Mesenchymal stem cell (in vitro differentiated cells and primary cell): ENCODE measurements at regions not wholly inside any gene's neighbourhood (a gene's known extent, or its start where the extent isn't known, plus 50 kb on each side); places are given as distances from the start of the nearest gene placed in this dataset.
"Not testable (repeated sequence)": the region's sequence is repeated elsewhere in the genome, so short reads cannot be mapped to it uniquely, and the experiment has no call there.

Experiments
- DNase-seq: peaks from one replicate; pipeline ENCODE4 v3.0.0-alpha.2; 2013
- H2AFZ ChIP-seq: one replicate; pipeline ENCODE4 v1.6.1; 2013; ENCODE audit warnings: low read depth, mild to moderate bottlenecking, control low read depth, inconsistent platforms, low read length, moderate library complexity
- H2AK5ac ChIP-seq: 2 replicates; pipeline ENCODE4 v1.6.1; 2013; ENCODE audit warnings: low read length, moderate library complexity, mild to moderate bottlenecking, inconsistent platforms; ENCODE audit not compliant: severe bottlenecking
- H2BK120ac ChIP-seq: one replicate; pipeline ENCODE4 v1.6.1; 2013; ENCODE audit warnings: low read depth, mild to moderate bottlenecking, inconsistent platforms, low read length, moderate library complexity
- H2BK12ac ChIP-seq, 2 experiments: one replicate each; pipeline ENCODE4 v1.6.1; 2013; ENCODE audit warnings: inconsistent platforms in 2 of 2, low read length in 2 of 2, mild to moderate bottlenecking in 2 of 2, moderate library complexity in 2 of 2, control low read depth in 1 of 2
- H2BK15ac ChIP-seq: one replicate; pipeline ENCODE4 v1.6.1; 2013; ENCODE audit warnings: mild to moderate bottlenecking, low read depth, inconsistent platforms; ENCODE audit not compliant: poor library complexity, severe bottlenecking
- H2BK5ac ChIP-seq: 2 replicates; pipeline ENCODE4 v1.6.1; 2013; ENCODE audit warnings: low read depth, mild to moderate bottlenecking, low read length, control low read depth, inconsistent platforms; ENCODE audit not compliant: poor library complexity, severe bottlenecking
- H3K14ac ChIP-seq, 2 experiments: one replicate each; pipeline ENCODE4 v1.6.1; 2013; ENCODE audit warnings: inconsistent platforms in 2 of 2, low read length in 2 of 2, control low read depth in 1 of 2, mild to moderate bottlenecking in 1 of 2, moderate library complexity in 1 of 2
- H3K18ac ChIP-seq, 2 experiments: one replicate each; pipeline ENCODE4 v1.6.1; 2013; ENCODE audit warnings: inconsistent platforms in 2 of 2, low read length in 2 of 2, control low read depth in 1 of 2, low read depth in 1 of 2, mild to moderate bottlenecking in 1 of 2
- H3K23ac ChIP-seq, 2 experiments: one replicate each; pipeline ENCODE4 v1.6.1; 2013; ENCODE audit warnings: inconsistent platforms in 2 of 2, low read length in 2 of 2, mild to moderate bottlenecking in 2 of 2, moderate library complexity in 2 of 2, control low read depth in 1 of 2
- H3K27ac ChIP-seq: 2 replicates; pipeline ENCODE4 v1.5.1; 2013; ENCODE audit warnings: mild to moderate bottlenecking, moderate library complexity, low read length, control low read depth, inconsistent platforms; ENCODE audit not compliant: poor library complexity, severe bottlenecking
- H3K27me3 ChIP-seq, 2 experiments: 2 replicates each; pipeline versions ENCODE4 v1.6.1 to v1.7.0; 2013; ENCODE audit warnings: low read length in 2 of 2, mild to moderate bottlenecking in 2 of 2, moderate library complexity in 2 of 2, control low read depth in 1 of 2, inconsistent platforms in 1 of 2; ENCODE audit not compliant: control insufficient read depth in 1 of 2, insufficient read depth in 1 of 2
- H3K36me3 ChIP-seq, 2 experiments: 2 replicates each; pipeline versions ENCODE4 v1.6.1 to v1.7.0; 2013; ENCODE audit warnings: low read length in 2 of 2, control low read depth in 1 of 2, inconsistent platforms in 1 of 2, low read depth in 1 of 2, mild to moderate bottlenecking in 1 of 2; ENCODE audit not compliant: insufficient read depth in 2 of 2, control insufficient read depth in 1 of 2
- H3K4ac ChIP-seq, 2 experiments: one replicate each; pipeline ENCODE4 v1.6.1; 2013; ENCODE audit warnings: inconsistent platforms in 2 of 2, low read length in 2 of 2, mild to moderate bottlenecking in 2 of 2, moderate library complexity in 2 of 2, control low read depth in 1 of 2, low read depth in 1 of 2
- H3K4me1 ChIP-seq: 2 replicates; pipeline ENCODE4 v1.6.1; 2013; ENCODE audit warnings: low read depth, low read length, control low read depth; ENCODE audit not compliant: control insufficient read depth, insufficient read depth
- H3K4me2 ChIP-seq: 2 replicates; pipeline ENCODE4 v1.6.1; 2013; ENCODE audit warnings: low read length, mild to moderate bottlenecking, inconsistent platforms; ENCODE audit not compliant: poor library complexity, severe bottlenecking
- H3K4me3 ChIP-seq, 2 experiments: 2 replicates each; pipeline versions ENCODE4 v1.5.1 to v1.7.0; 2013; ENCODE audit warnings: low read length in 2 of 2, mild to moderate bottlenecking in 2 of 2, control low read depth in 1 of 2, low read depth in 1 of 2; ENCODE audit not compliant: insufficient read depth in 1 of 2
- H3K79me1 ChIP-seq: replicated peaks from 2 replicates; pipeline ENCODE4 v1.6.1; 2013; ENCODE audit warnings: mild to moderate bottlenecking, control low read depth, low read length, inconsistent platforms; ENCODE audit not compliant: poor library complexity, severe bottlenecking
- H3K9ac ChIP-seq: 2 replicates; pipeline ENCODE4 v1.7.0; 2013; ENCODE audit warnings: mild to moderate bottlenecking, low read length, moderate library complexity
- H3K9me3 ChIP-seq: 2 replicates; pipeline ENCODE4 v1.7.0; 2013; ENCODE audit warnings: mild to moderate bottlenecking, low read length; ENCODE audit not compliant: control insufficient read depth
- H4K8ac ChIP-seq: one replicate; pipeline ENCODE4 v1.6.1; 2013; ENCODE audit warnings: inconsistent platforms, mild to moderate bottlenecking, low read length, moderate library complexity
- H4K91ac ChIP-seq: one replicate; pipeline ENCODE4 v1.6.1; 2013; ENCODE audit warnings: mild to moderate bottlenecking, low read length, inconsistent platforms
- WGBS: methylation state at CpG from one replicate; pipeline ENCODE4 v1.1.7; 2013; ENCODE audit warnings: mixed read lengths; 5-methylcytosine and 5-hydroxymethylcytosine counted together

- no peaks in the 10 kb centered on the region for H3K9me3 ChIP-seq
- H3K9ac ChIP-seq: no peak overlapping the region
- H3K4ac ChIP-seq: no peak overlapping the region
- H3K14ac ChIP-seq: no peak overlapping the region
- no peak overlapping the region for H2BK12ac ChIP-seq
- H3K18ac ChIP-seq: no peak overlapping the region
- H3K4me2 ChIP-seq: no peak overlapping the region
- no peaks in the 10 kb centered on the region for H3K79me1 ChIP-seq
- no peak for DNase-seq
- H3K36me3 ChIP-seq: no peaks in the 10 kb centered on the region
- H2BK5ac ChIP-seq: no peak overlapping the region
- no peaks in the 10 kb centered on the region for H3K27me3 ChIP-seq
- no peak overlapping the region for H2BK15ac ChIP-seq
- no peak overlapping the region for H2AK5ac ChIP-seq
- no peak overlapping the region for H3K4me3 ChIP-seq
- no peak overlapping the region for H3K27ac ChIP-seq
- H2BK120ac ChIP-seq: no peak overlapping the region
- H2AFZ ChIP-seq: no peak overlapping the region
- H4K8ac ChIP-seq: no peak overlapping the region
- H3K23ac ChIP-seq: no peak overlapping the region
- 73% methylated on average over 7 of the region's 7 CpGs for WGBS
- H4K91ac ChIP-seq: no peak overlapping the region
- H3K4me1 ChIP-seq: no peaks in the 10 kb centered on the region
Measured at GRCh38 chr10:37010741-37011140, 114.7 kb upstream of the ANKRD30A start.

DNA sequence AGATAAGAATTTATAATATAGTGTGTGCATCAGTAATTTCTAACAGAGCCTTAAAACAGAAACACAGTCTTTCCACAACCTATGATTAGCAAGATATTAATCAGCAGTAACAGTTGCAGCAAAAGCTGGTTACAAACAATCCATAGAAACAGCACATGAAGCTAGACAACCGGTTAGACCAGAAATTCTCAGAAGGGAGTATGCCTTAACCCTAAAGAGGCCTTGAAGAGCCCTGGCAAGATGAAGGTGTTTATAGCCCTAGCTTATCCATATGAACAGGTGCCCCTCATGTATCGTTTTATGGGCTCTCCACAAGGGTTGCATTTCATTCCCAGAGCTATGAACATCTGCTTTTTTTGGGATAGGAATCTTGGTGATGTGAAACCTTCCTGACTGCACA, 117.1 kb upstream of the ANKRD30A start:
- not testable (repeated sequence) for H3K4me2 ChIP-seq, H3K18ac ChIP-seq, H3K9ac ChIP-seq, H4K91ac ChIP-seq, H2BK12ac ChIP-seq, H3K79me1 ChIP-seq, H2BK5ac ChIP-seq, H2AFZ ChIP-seq, H2BK120ac ChIP-seq, H2BK15ac ChIP-seq, H3K36me3 ChIP-seq, H3K4ac ChIP-seq, H3K4me1 ChIP-seq, H3K9me3 ChIP-seq, H4K8ac ChIP-seq, H3K4me3 ChIP-seq, H2AK5ac ChIP-seq, H3K14ac ChIP-seq, H3K27ac ChIP-seq, H3K27me3 ChIP-seq, DNase-seq, H3K23ac ChIP-seq
- 42% methylated on average over 2 of the region's 2 CpGs for WGBS

DNA sequence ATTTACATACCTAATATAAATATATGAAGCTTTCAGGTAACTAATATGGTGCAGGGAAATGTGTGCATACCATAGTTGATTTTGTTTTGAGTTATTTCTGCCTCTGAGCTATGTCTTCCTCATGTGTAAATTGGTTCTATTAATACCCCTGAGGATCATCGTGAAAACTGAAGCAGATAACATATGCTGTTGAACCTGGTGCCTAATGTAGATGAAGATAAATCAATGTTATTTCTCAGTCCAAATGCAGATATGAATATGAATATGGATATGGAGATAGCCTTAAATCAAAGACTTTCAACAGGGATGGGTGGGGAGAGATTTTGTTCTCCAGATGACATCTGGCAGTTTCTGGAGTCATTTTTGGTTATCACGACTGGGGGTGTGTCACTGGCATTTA, 122.3 kb upstream of the ANKRD30A start:
- 100% methylated on average over 1 of the region's 2 CpGs for WGBS
- H2AK5ac ChIP-seq: no peak overlapping the region
- H3K9me3 ChIP-seq: no peaks in the 10 kb centered on the region
- DNase-seq: no peak
- no peak overlapping the region for H3K9ac ChIP-seq
- H4K8ac ChIP-seq: no peak overlapping the region
- no peak overlapping the region for H2BK12ac ChIP-seq
- no peak overlapping the region for H3K4me3 ChIP-seq
- H3K36me3 ChIP-seq: no peaks in the 10 kb centered on the region
- no peak overlapping the region for H3K18ac ChIP-seq
- no peak overlapping the region for H3K4ac ChIP-seq
- H3K14ac ChIP-seq: no peak overlapping the region
- no peak overlapping the region for H2AFZ ChIP-seq
- H2BK5ac ChIP-seq: no peak overlapping the region
- no peak overlapping the region for H3K4me2 ChIP-seq
- H4K91ac ChIP-seq: no peak overlapping the region
- H3K27me3 ChIP-seq: no peaks in the 10 kb centered on the region
- H3K79me1 ChIP-seq: no peaks in the 10 kb centered on the region
- H3K4me1 ChIP-seq: no peaks in the 10 kb centered on the region
- no peak overlapping the region for H2BK120ac ChIP-seq
- H3K23ac ChIP-seq: no peak overlapping the region
- no peak overlapping the region for H2BK15ac ChIP-seq
- H3K27ac ChIP-seq: no peak overlapping the region

DNA sequence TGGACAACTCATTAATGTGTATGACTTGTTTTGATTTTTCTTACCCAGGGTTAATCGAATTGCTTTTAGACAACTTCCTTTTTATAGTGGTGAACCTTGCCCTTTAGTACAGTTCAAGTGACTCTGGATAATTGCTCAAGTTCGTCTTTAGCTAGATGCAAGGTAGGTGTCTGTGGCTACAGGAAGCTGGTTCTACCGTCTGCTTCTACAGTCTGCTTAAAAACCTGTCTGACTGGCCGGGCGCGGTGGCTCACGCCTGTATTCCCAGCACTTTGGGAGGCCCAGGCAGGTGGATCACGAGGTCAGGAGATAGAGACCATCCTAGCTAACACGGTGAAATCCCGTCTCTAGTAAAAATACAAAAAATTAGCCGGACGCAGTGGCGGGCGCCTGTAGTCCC, 129.6 kb upstream of the ANKRD30A start:
- not testable (repeated sequence) for H3K4me1 ChIP-seq, H3K4ac ChIP-seq, H3K36me3 ChIP-seq, H3K9me3 ChIP-seq, H3K18ac ChIP-seq, H4K8ac ChIP-seq, H2BK120ac ChIP-seq, H2BK12ac ChIP-seq, H3K4me3 ChIP-seq, DNase-seq, H4K91ac ChIP-seq, H2BK15ac ChIP-seq, H3K27ac ChIP-seq, H2AFZ ChIP-seq, H3K9ac ChIP-seq, H3K4me2 ChIP-seq, H3K79me1 ChIP-seq, H3K23ac ChIP-seq, H2AK5ac ChIP-seq, H3K14ac ChIP-seq, H3K27me3 ChIP-seq, H2BK5ac ChIP-seq
- 85% methylated on average over 14 of the region's 14 CpGs for WGBS
